ENCODE measurements at regions not wholly inside any gene's neighbourhood (a gene's known extent, or its start where the extent isn't known, plus 50 kb on each side); places are given as distances from the start of the nearest gene placed in this dataset.

- TF ChIP-seq POLR2A (IDR thresholded peaks at IDR 0.05), result no peak
- TF ChIP-seq, protein P1, sequence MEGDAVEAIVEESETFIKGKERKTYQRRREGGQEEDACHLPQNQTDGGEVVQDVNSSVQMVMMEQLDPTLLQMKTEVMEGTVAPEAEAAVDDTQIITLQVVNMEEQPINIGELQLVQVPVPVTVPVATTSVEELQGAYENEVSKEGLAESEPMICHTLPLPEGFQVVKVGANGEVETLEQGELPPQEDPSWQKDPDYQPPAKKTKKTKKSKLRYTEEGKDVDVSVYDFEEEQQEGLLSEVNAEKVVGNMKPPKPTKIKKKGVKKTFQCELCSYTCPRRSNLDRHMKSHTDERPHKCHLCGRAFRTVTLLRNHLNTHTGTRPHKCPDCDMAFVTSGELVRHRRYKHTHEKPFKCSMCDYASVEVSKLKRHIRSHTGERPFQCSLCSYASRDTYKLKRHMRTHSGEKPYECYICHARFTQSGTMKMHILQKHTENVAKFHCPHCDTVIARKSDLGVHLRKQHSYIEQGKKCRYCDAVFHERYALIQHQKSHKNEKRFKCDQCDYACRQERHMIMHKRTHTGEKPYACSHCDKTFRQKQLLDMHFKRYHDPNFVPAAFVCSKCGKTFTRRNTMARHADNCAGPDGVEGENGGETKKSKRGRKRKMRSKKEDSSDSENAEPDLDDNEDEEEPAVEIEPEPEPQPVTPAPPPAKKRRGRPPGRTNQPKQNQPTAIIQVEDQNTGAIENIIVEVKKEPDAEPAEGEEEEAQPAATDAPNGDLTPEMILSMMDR (IDR thresholded peaks at IDR 0.05), result no peak
These were observed 1374.8 kb downstream of the PCDH9 start for GRCh38 chr13:65855242-65855805.
